CD4-positive, alpha-beta T cell treated with Interferon alpha-2 for 1 hour (primary cell): ENCODE measurements at regions not wholly inside any gene's neighbourhood (a gene's known extent, or its start where the extent isn't known, plus 50 kb on each side); places are given as distances from the start of the nearest gene placed in this dataset.
"Not testable (repeated sequence)": the region's sequence is repeated elsewhere in the genome, so short reads cannot be mapped to it uniquely, and the experiment has no call there.

Experiments
- DNase-seq, 2 donors: peaks; one replicate each; pipeline ENCODE4 v3.0.0-alpha.2; 2020 to 2022

GRCh38 chr7:109647263-109647662 is 1077.6 kb downstream of the DNAJB9 start:
- not testable (repeated sequence) for DNase-seq

GRCh38 chr7:109659261-109659660 is 1089.6 kb downstream of the DNAJB9 start:
- DNase-seq, result no peak

GRCh38 chr7:109660401-109660800 is 1090.7 kb downstream of the DNAJB9 start:
- no peak for DNase-seq

- DNase-seq, result no peak
These were observed 1094.1 kb downstream of the DNAJB9 start for GRCh38 chr7:109663806-109664205.

- not testable (repeated sequence) for DNase-seq
These were observed 1117.6 kb downstream of the DNAJB9 start for GRCh38 chr7:109687269-109687668.

GRCh38 chr7:109692613-109693012 is 1122.9 kb downstream of the DNAJB9 start:
- not testable (repeated sequence) for DNase-seq

GRCh38 chr7:109694149-109695071 is 1124.7 kb downstream of the DNAJB9 start:
- DNase-seq, result no peak

- no peak for DNase-seq
These were observed 1125.7 kb downstream of the DNAJB9 start for GRCh38 chr7:109695419-109695818.

GRCh38 chr7:109696723-109697122 is 1127.0 kb downstream of the DNAJB9 start:
- no peak for DNase-seq

GRCh38 chr7:109699661-109700060 is 1130.0 kb downstream of the DNAJB9 start:
- DNase-seq, result no peak

GRCh38 chr7:109713366-109713765 is 1143.7 kb downstream of the DNAJB9 start:
- DNase-seq, result no peak

- DNase-seq, result not testable (repeated sequence)
These were observed 1149.7 kb downstream of the DNAJB9 start for GRCh38 chr7:109719359-109719758.

- no peak for DNase-seq
These were observed 1164.9 kb downstream of the DNAJB9 start for GRCh38 chr7:109734601-109735000.

- no peak for DNase-seq
These were observed 1166.2 kb downstream of the DNAJB9 start for GRCh38 chr7:109735881-109736280.

GRCh38 chr7:109745677-109746410 is 1176.2 kb downstream of the DNAJB9 start:
- no peak for DNase-seq

GRCh38 chr7:109751241-109751640 is 1181.6 kb downstream of the DNAJB9 start:
- no peak for DNase-seq

- DNase-seq, result no peak
These were observed 1182.4 kb downstream of the DNAJB9 start for GRCh38 chr7:109752068-109752467.

GRCh38 chr7:109757713-109758112 is 1188.0 kb downstream of the DNAJB9 start:
- DNase-seq, result no peak

- no peak for DNase-seq
These were observed 1193.9 kb downstream of the DNAJB9 start for GRCh38 chr7:109763611-109764010.

GRCh38 chr7:109772161-109772560 is 1202.5 kb downstream of the DNAJB9 start:
- DNase-seq, result no peak

- no peak for DNase-seq
These were observed 1213.1 kb downstream of the DNAJB9 start for GRCh38 chr7:109782806-109783205.

GRCh38 chr7:109806548-109806947 is 1236.9 kb downstream of the DNAJB9 start:
- no peak for DNase-seq

GRCh38 chr7:109821156-109821555 is 1251.5 kb downstream of the DNAJB9 start:
- no peak for DNase-seq

GRCh38 chr7:109834851-109835250 is 1256.1 kb upstream of the LRRN3 start:
- no peak for DNase-seq
